GM12875 (cell line): ENCODE measurements at regions not wholly inside any gene's neighbourhood (a gene's known extent, or its start where the extent isn't known, plus 50 kb on each side); places are given as distances from the start of the nearest gene placed in this dataset.

Experiments
- H3K4me3 ChIP-seq: one replicate; pipeline ENCODE4 v1.5.1; 2011; ENCODE audit warnings: low read depth, low read length, control low read depth
- CTCF ChIP-seq: IDR thresholded peaks from 2 replicates; pipeline ENCODE4 v1.5.1; 2011; ENCODE audit warnings: low read depth, mild to moderate bottlenecking, control low read depth, inconsistent platforms, low read length, moderate library complexity, borderline replicate concordance; ENCODE audit not compliant: insufficient read depth

- H3K4me3 ChIP-seq, result no peak overlapping the region
- no peak for TF ChIP-seq CTCF
Measured at GRCh38 chr3:146892041-146892440, 286.9 kb upstream of the PLSCR5 start.

GRCh38 chr3:146889626-146890025, 284.5 kb upstream of the PLSCR5 start:
- no peak overlapping the region for H3K4me3 ChIP-seq
- TF ChIP-seq CTCF, result no peak

GRCh38 chr3:146888176-146888575, 283.0 kb upstream of the PLSCR5 start:
- TF ChIP-seq CTCF, result no peak
- H3K4me3 ChIP-seq, result no peak overlapping the region

GRCh38 chr3:146884721-146885120, 279.6 kb upstream of the PLSCR5 start:
- no peak for TF ChIP-seq CTCF
- H3K4me3 ChIP-seq, result no peak overlapping the region

- H3K4me3 ChIP-seq, result no peak overlapping the region
- no peak for TF ChIP-seq CTCF
Measured at GRCh38 chr3:146884296-146884695, 279.1 kb upstream of the PLSCR5 start.

GRCh38 chr3:146883288-146883687, 278.1 kb upstream of the PLSCR5 start:
- no peak for TF ChIP-seq CTCF
- no peak overlapping the region for H3K4me3 ChIP-seq

- no peak overlapping the region for H3K4me3 ChIP-seq
- no peak for TF ChIP-seq CTCF
Measured at GRCh38 chr3:146881966-146882760, 277.0 kb upstream of the PLSCR5 start.
